GM12891 (cell line): ENCODE measurements at regions not wholly inside any gene's neighbourhood (a gene's known extent, or its start where the extent isn't known, plus 50 kb on each side); places are given as distances from the start of the nearest gene placed in this dataset.

ENCODE experiments used
- PAX5 ChIP-seq: IDR thresholded peaks from 2 replicates; pipeline ENCODE4 v1.6.1; 2011; ENCODE audit warnings: low read length, moderate library complexity, mild to moderate bottlenecking; ENCODE audit not compliant: insufficient read depth, severe bottlenecking
- POLR2A ChIP-seq: IDR thresholded peaks from 2 replicates; pipeline ENCODE4 v1.6.1; 2011; ENCODE audit warnings: low read depth, low read length, control low read depth
- POLR2AphosphoS5 ChIP-seq: IDR thresholded peaks from 2 replicates; pipeline ENCODE4 v1.6.1; 2011; ENCODE audit warnings: low read depth, low read length, control low read depth
- POU2F2 ChIP-seq: IDR thresholded peaks from 2 replicates; pipeline ENCODE4 v1.6.1; 2011; ENCODE audit warnings: low read depth, mild to moderate bottlenecking, control low read depth, low read length, moderate library complexity
- SPI1 ChIP-seq: IDR thresholded peaks from 2 replicates; pipeline ENCODE4 v1.6.1; 2011; ENCODE audit warnings: low read depth, low read length, control low read depth
- TAF1 ChIP-seq: IDR thresholded peaks from 2 replicates; pipeline ENCODE4 v1.6.1; 2011; ENCODE audit warnings: low read depth, low read length, control low read depth

DNA sequence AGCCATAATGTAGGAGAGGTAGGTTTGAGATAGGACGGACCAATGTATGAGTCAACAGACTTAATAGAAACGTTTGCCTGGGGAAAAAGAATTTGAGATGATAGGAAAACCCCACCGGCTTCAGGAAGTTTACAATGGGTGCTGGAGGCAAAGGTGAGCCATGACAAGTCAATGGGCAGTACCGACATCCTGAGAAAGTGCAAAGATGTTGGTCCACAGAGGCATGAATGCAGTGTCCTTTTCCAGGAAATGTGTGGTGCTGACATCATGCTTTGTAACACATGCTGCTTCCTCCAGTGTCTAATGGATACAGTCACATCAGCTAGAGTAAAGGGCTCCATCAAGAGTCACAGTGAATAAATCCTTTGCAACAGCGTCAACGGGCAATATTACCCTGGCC is 533.6 kb downstream of the INHBA start:
- TF ChIP-seq POLR2AphosphoS5 (no peak), TAF1 (no peak), POLR2A (no peak), SPI1 (no peak), POU2F2 (no peak), PAX5 (no peak)
